Lung (tissue), 11 donors: ENCODE measurements at regions not wholly inside any gene's neighbourhood (a gene's known extent, or its start where the extent isn't known, plus 50 kb on each side); places are given as distances from the start of the nearest gene placed in this dataset.

Experiments
- ATAC-seq: fragments of 200-7000 bp; cut with Tn5 transposase; one replicate; pipeline ENCODE4 v1.9.1; 2020; ENCODE audit warnings: moderate number of reproducible peaks; ENCODE audit not compliant: insufficient read depth, low FRiP score
- DNase-seq, 3 donors: peaks; one replicate each; pipeline ENCODE4 v3.0.0-alpha.2; 2013 to 2017
- H3K27ac ChIP-seq, 2 donors: one replicate each; pipeline ENCODE4 v1.5.1; 2013; ENCODE audit warnings: mild to moderate bottlenecking in 2 of 2, moderate library complexity in 2 of 2, control low read depth in 1 of 2, inconsistent platforms in 1 of 2, low read depth in 1 of 2, low read length in 1 of 2
- H3K27me3 ChIP-seq, 3 donors: one replicate each; pipeline ENCODE4 v1.5.1; 2013; ENCODE audit warnings: low read length in 2 of 3; ENCODE audit not compliant: control insufficient read depth in 3 of 3, insufficient read depth in 3 of 3
- H3K36me3 ChIP-seq, 4 donors: one replicate each; pipeline ENCODE4 v1.5.1; 2013; ENCODE audit warnings: low read length in 4 of 4, mild to moderate bottlenecking in 1 of 4, moderate library complexity in 1 of 4; ENCODE audit not compliant: control insufficient read depth in 4 of 4, insufficient read depth in 4 of 4
- H3K4me1 ChIP-seq, 5 donors: one replicate each; pipeline ENCODE4 v1.5.1; 2013; ENCODE audit warnings: low read length in 5 of 5, mild to moderate bottlenecking in 2 of 5, moderate library complexity in 1 of 5; ENCODE audit not compliant: control insufficient read depth in 5 of 5, insufficient read depth in 5 of 5
- H3K4me3 ChIP-seq: one replicate; pipeline ENCODE4 v1.5.1; 2013; ENCODE audit warnings: mild to moderate bottlenecking, control low read depth, moderate library complexity
- H3K9ac ChIP-seq, 2 donors: one replicate each; pipeline ENCODE4 v1.5.1; 2013; ENCODE audit warnings: low read length in 2 of 2, control low read depth in 1 of 2; ENCODE audit not compliant: insufficient read depth in 1 of 2
- H3K9me3 ChIP-seq, 4 donors: one replicate each; pipeline ENCODE4 v1.5.1; 2013; ENCODE audit warnings: low read length in 3 of 4, mild to moderate bottlenecking in 1 of 4, moderate library complexity in 1 of 4; ENCODE audit not compliant: control insufficient read depth in 4 of 4, insufficient read depth in 3 of 4
- CTCF ChIP-seq: IDR thresholded peaks from 2 replicates; pipeline ENCODE4 v1.5.1; 2012; ENCODE audit warnings: mild to moderate bottlenecking; ENCODE audit errors: control extremely low read depth, extremely low read depth
- WGBS, 2 donors: extraction: QIAGEN DNeasy Blood & Tissue Kit; methylation state at CpG; one replicate each; pipeline ENCODE4 v1.1.7; 2013; 5-methylcytosine and 5-hydroxymethylcytosine counted together
- donor health status: control.
- donor health status: control.
- donor health status: Bipolar disorder and iron deficiency.
- donor health status: healthy.
- donor health status: DM: yes; HTN: yes; CAD: no.

- no peak for TF ChIP-seq CTCF
- Histone ChIP-seq H3K9ac (no peak overlapping the region), H3K36me3 (no peaks in the 10 kb centered on the region), H3K27me3 (no peaks in the 10 kb centered on the region), H3K4me1 (peaks cover 0 to 3% (median 0%) of the 10 kb centered on the region in 5 donors), H3K27ac (no peak overlapping the region), H3K4me3 (no peak overlapping the region), H3K9me3 (no peaks in the 10 kb centered on the region)
- no peak for DNase-seq
- WGBS, 2 donors: 91 to 93% methylated on average over 1 of the region's 1 CpG
- no peak for ATAC-seq
Observed at GRCh38 chr6:47165918-47166317, 123.8 kb upstream of the ADGRF1 start.

- H3K36me3 ChIP-seq: no peaks in the 10 kb centered on the region
- H3K27me3 ChIP-seq: no peaks in the 10 kb centered on the region
- H3K27ac ChIP-seq: no peak overlapping the region
- no peak for ATAC-seq
- no peak overlapping the region for H3K4me3 ChIP-seq
- TF ChIP-seq CTCF: no peak
- H3K4me1 ChIP-seq: peaks cover 0 to 3% (median 0%) of the 10 kb centered on the region in 5 donors
- no peaks in the 10 kb centered on the region for H3K9me3 ChIP-seq
- no peak overlapping the region for H3K9ac ChIP-seq
- no peak for DNase-seq
Observed at GRCh38 chr6:47164877-47165276, 122.7 kb upstream of the ADGRF1 start.

GRCh38 chr6:47163536-47163935, 121.4 kb upstream of the ADGRF1 start:
- 78 to 85% methylated on average over 3 of the region's 3 CpGs for WGBS, 2 donors

More at GRCh38 chr6:47163536-47163935, 121.4 kb upstream of the ADGRF1 start:
- TF ChIP-seq CTCF: no peak
- DNase-seq (no peak), ATAC-seq (no peak)
- no peak overlapping the region for H3K9ac ChIP-seq
- H3K27me3 ChIP-seq: no peaks in the 10 kb centered on the region
- H3K9me3 ChIP-seq: no peaks in the 10 kb centered on the region
- H3K4me3 ChIP-seq: no peak overlapping the region
- peaks cover 0 to 4% (median 0%) of the 10 kb centered on the region in 5 donors for H3K4me1 ChIP-seq
- H3K36me3 ChIP-seq: no peaks in the 10 kb centered on the region
- no peak overlapping the region for H3K27ac ChIP-seq
